ENCODE measurements at regions not wholly inside any gene's neighbourhood (a gene's known extent, or its start where the extent isn't known, plus 50 kb on each side); places are given as distances from the start of the nearest gene placed in this dataset.
"Not testable (repeated sequence)": the region's sequence is repeated elsewhere in the genome, so short reads cannot be mapped to it uniquely, and the experiment has no call there.

- H3K36me3 ChIP-seq (ENCODE audit: control insufficient read depth, low read depth, low read length): no peaks in the 10 kb centered on the region
- no peak overlapping the region for H3K27ac ChIP-seq (ENCODE audit: low read length)
- no peaks in the 10 kb centered on the region for H3K9me3 ChIP-seq (ENCODE audit: control insufficient read depth, low read depth, low read length)
- H3K9ac ChIP-seq (ENCODE audit: low read length): no peak overlapping the region
- no peaks in the 10 kb centered on the region for H3K27me3 ChIP-seq (ENCODE audit: control insufficient read depth, insufficient read depth, low read length)
- no peak overlapping the region for H3K4me3 ChIP-seq (ENCODE audit: low read length)
- H3K4me1 ChIP-seq (ENCODE audit: control insufficient read depth, low read depth, low read length): peaks cover 5% of the 10 kb centered on the region
These were observed 377.6 kb upstream of the MDGA2 start for GRCh38 chr14:48052973-48053372.

GRCh38 chr14:48035836-48036235 is 360.4 kb upstream of the MDGA2 start:
- Histone ChIP-seq H3K36me3 (ENCODE audit: control insufficient read depth, low read depth, low read length) (no peaks in the 10 kb centered on the region), H3K9me3 (ENCODE audit: control insufficient read depth, low read depth, low read length) (no peaks in the 10 kb centered on the region), H3K27ac (ENCODE audit: low read length) (no peak overlapping the region), H3K4me1 (ENCODE audit: control insufficient read depth, low read depth, low read length) (no peaks in the 10 kb centered on the region), H3K4me3 (ENCODE audit: low read length) (no peak overlapping the region), H3K27me3 (ENCODE audit: control insufficient read depth, insufficient read depth, low read length) (no peaks in the 10 kb centered on the region), H3K9ac (ENCODE audit: low read length) (no peak overlapping the region)

GRCh38 chr14:48027115-48027514 is 351.7 kb upstream of the MDGA2 start:
- Histone ChIP-seq H3K9me3 (ENCODE audit: control insufficient read depth, low read depth, low read length) (no peaks in the 10 kb centered on the region), H3K27me3 (ENCODE audit: control insufficient read depth, insufficient read depth, low read length) (no peaks in the 10 kb centered on the region), H3K9ac (ENCODE audit: low read length) (no peak overlapping the region), H3K36me3 (ENCODE audit: control insufficient read depth, low read depth, low read length) (no peaks in the 10 kb centered on the region), H3K27ac (ENCODE audit: low read length) (no peak overlapping the region), H3K4me3 (ENCODE audit: low read length) (no peak overlapping the region), H3K4me1 (ENCODE audit: control insufficient read depth, low read depth, low read length) (no peaks in the 10 kb centered on the region)

DNA sequence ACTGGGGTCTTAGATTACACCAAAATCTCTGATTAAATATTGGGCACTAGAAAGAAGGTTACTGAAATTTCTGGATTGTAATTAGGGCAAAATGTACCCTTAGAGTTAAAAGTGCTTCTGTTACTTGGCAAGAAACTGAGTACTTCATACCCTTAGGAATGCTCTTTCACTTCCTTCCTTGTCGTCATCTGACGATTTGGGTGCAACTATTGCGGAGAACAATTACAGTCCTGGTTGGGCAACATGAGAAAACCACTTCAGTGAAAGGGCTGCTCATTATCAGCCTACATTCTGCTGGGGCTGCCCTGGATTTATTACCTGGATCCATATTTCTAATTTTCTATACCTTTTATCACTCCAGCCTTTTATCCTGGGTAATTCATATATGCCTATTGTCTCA is 348.5 kb upstream of the MDGA2 start:
- no peaks in the 10 kb centered on the region for H3K9me3 ChIP-seq (ENCODE audit: control insufficient read depth, low read depth, low read length)
- H3K9ac ChIP-seq (ENCODE audit: low read length): no peak overlapping the region
- no peaks in the 10 kb centered on the region for H3K27me3 ChIP-seq (ENCODE audit: control insufficient read depth, insufficient read depth, low read length)
- no peaks in the 10 kb centered on the region for H3K36me3 ChIP-seq (ENCODE audit: control insufficient read depth, low read depth, low read length)
- no peaks in the 10 kb centered on the region for H3K4me1 ChIP-seq (ENCODE audit: control insufficient read depth, low read depth, low read length)
- no peak overlapping the region for H3K4me3 ChIP-seq (ENCODE audit: low read length)
- H3K27ac ChIP-seq (ENCODE audit: low read length): no peak overlapping the region

GRCh38 chr14:48011484-48011883 is 336.1 kb upstream of the MDGA2 start:
- H3K4me1 ChIP-seq (ENCODE audit: control insufficient read depth, low read depth, low read length); H3K27ac ChIP-seq (ENCODE audit: low read length); H3K9ac ChIP-seq (ENCODE audit: low read length); H3K9me3 ChIP-seq (ENCODE audit: control insufficient read depth, low read depth, low read length); H3K36me3 ChIP-seq (ENCODE audit: control insufficient read depth, low read depth, low read length); H3K27me3 ChIP-seq (ENCODE audit: control insufficient read depth, insufficient read depth, low read length): not testable (repeated sequence)
- H3K4me3 ChIP-seq (ENCODE audit: low read length): peak overlapping the region; percentile 31

DNA sequence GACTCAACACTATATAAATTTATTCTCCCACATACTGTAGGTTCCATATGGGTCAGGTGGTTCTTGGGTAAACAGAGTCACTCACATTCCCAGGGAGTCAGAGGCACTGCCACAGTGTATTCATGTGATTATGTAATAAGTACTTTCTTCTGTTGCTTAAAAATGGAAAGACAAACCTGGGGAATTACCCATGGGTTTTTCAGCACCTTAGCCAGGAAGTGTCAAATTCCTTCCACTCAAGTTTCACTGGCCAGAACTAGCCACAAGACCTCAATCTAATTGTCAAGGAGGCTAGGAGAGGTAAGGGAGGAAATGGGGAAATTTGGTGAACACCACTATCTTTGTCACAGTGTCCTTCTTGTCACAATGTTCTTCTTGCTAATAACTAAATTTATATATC is 333.2 kb upstream of the MDGA2 start:
- no peaks in the 10 kb centered on the region for H3K27me3 ChIP-seq (ENCODE audit: control insufficient read depth, insufficient read depth, low read length)
- H3K9ac ChIP-seq (ENCODE audit: low read length): no peak overlapping the region
- H3K4me1 ChIP-seq (ENCODE audit: control insufficient read depth, low read depth, low read length): peaks cover 8% of the 10 kb centered on the region
- no peaks in the 10 kb centered on the region for H3K36me3 ChIP-seq (ENCODE audit: control insufficient read depth, low read depth, low read length)
- H3K4me3 ChIP-seq (ENCODE audit: low read length): no peak overlapping the region
- H3K9me3 ChIP-seq (ENCODE audit: control insufficient read depth, low read depth, low read length): no peaks in the 10 kb centered on the region
- no peak overlapping the region for H3K27ac ChIP-seq (ENCODE audit: low read length)

- Histone ChIP-seq H3K9ac (ENCODE audit: low read length) (no peak overlapping the region), H3K36me3 (ENCODE audit: control insufficient read depth, low read depth, low read length) (no peaks in the 10 kb centered on the region), H3K4me1 (ENCODE audit: control insufficient read depth, low read depth, low read length) (no peaks in the 10 kb centered on the region), H3K9me3 (ENCODE audit: control insufficient read depth, low read depth, low read length) (no peaks in the 10 kb centered on the region), H3K27me3 (ENCODE audit: control insufficient read depth, insufficient read depth, low read length) (no peaks in the 10 kb centered on the region), H3K27ac (ENCODE audit: low read length) (no peak overlapping the region), H3K4me3 (ENCODE audit: low read length) (no peak overlapping the region)
These were observed 330.6 kb upstream of the MDGA2 start for GRCh38 chr14:48005986-48006385.

GRCh38 chr14:47993883-47994282 is 318.5 kb upstream of the MDGA2 start:
- Histone ChIP-seq H3K9me3 (ENCODE audit: control insufficient read depth, low read depth, low read length) (no peaks in the 10 kb centered on the region), H3K4me1 (ENCODE audit: control insufficient read depth, low read depth, low read length) (no peaks in the 10 kb centered on the region), H3K36me3 (ENCODE audit: control insufficient read depth, low read depth, low read length) (no peaks in the 10 kb centered on the region), H3K4me3 (ENCODE audit: low read length) (no peak overlapping the region), H3K9ac (ENCODE audit: low read length) (no peak overlapping the region), H3K27me3 (ENCODE audit: control insufficient read depth, insufficient read depth, low read length) (no peaks in the 10 kb centered on the region), H3K27ac (ENCODE audit: low read length) (no peak overlapping the region)

DNA sequence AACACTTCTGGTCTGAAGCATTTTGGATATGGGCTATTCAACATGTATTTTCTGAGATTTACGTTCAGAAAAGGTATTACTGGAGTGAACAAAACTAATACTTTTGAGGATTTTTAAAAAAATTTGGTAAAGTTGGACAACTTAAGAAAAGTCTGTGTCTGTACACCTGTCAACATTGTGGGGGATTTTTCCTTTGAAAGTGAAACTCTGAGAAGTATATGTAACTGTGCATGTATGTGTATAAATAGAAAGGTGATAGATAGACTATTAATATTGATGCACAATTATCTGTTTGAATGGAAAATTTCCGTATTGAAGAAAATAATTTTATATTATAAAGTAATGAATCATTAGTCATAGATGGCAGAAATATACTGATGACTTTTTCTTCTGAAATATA is 312.8 kb upstream of the MDGA2 start:
- H3K4me3 ChIP-seq (ENCODE audit: low read length): no peak overlapping the region
- no peak overlapping the region for H3K27ac ChIP-seq (ENCODE audit: low read length)
- H3K36me3 ChIP-seq (ENCODE audit: control insufficient read depth, low read depth, low read length): no peaks in the 10 kb centered on the region
- no peaks in the 10 kb centered on the region for H3K4me1 ChIP-seq (ENCODE audit: control insufficient read depth, low read depth, low read length)
- no peak overlapping the region for H3K9ac ChIP-seq (ENCODE audit: low read length)
- no peaks in the 10 kb centered on the region for H3K27me3 ChIP-seq (ENCODE audit: control insufficient read depth, insufficient read depth, low read length)
- H3K9me3 ChIP-seq (ENCODE audit: control insufficient read depth, low read depth, low read length): no peaks in the 10 kb centered on the region

GRCh38 chr14:47978871-47979270 is 303.5 kb upstream of the MDGA2 start:
- Histone ChIP-seq H3K9ac (ENCODE audit: low read length) (no peak overlapping the region), H3K4me1 (ENCODE audit: control insufficient read depth, low read depth, low read length) (peaks cover 12% of the 10 kb centered on the region), H3K27me3 (ENCODE audit: control insufficient read depth, insufficient read depth, low read length) (no peaks in the 10 kb centered on the region), H3K9me3 (ENCODE audit: control insufficient read depth, low read depth, low read length) (no peaks in the 10 kb centered on the region), H3K4me3 (ENCODE audit: low read length) (no peak overlapping the region), H3K27ac (ENCODE audit: low read length) (no peak overlapping the region), H3K36me3 (ENCODE audit: control insufficient read depth, low read depth, low read length) (no peaks in the 10 kb centered on the region)

- Histone ChIP-seq H3K27me3 (ENCODE audit: control insufficient read depth, insufficient read depth, low read length) (no peaks in the 10 kb centered on the region), H3K9ac (ENCODE audit: low read length) (no peak overlapping the region), H3K4me1 (ENCODE audit: control insufficient read depth, low read depth, low read length) (peaks cover 12% of the 10 kb centered on the region), H3K9me3 (ENCODE audit: control insufficient read depth, low read depth, low read length) (no peaks in the 10 kb centered on the region), H3K4me3 (ENCODE audit: low read length) (no peak overlapping the region), H3K36me3 (ENCODE audit: control insufficient read depth, low read depth, low read length) (no peaks in the 10 kb centered on the region), H3K27ac (ENCODE audit: low read length) (no peak overlapping the region)
These were observed 300.7 kb upstream of the MDGA2 start for GRCh38 chr14:47976139-47976538.

DNA sequence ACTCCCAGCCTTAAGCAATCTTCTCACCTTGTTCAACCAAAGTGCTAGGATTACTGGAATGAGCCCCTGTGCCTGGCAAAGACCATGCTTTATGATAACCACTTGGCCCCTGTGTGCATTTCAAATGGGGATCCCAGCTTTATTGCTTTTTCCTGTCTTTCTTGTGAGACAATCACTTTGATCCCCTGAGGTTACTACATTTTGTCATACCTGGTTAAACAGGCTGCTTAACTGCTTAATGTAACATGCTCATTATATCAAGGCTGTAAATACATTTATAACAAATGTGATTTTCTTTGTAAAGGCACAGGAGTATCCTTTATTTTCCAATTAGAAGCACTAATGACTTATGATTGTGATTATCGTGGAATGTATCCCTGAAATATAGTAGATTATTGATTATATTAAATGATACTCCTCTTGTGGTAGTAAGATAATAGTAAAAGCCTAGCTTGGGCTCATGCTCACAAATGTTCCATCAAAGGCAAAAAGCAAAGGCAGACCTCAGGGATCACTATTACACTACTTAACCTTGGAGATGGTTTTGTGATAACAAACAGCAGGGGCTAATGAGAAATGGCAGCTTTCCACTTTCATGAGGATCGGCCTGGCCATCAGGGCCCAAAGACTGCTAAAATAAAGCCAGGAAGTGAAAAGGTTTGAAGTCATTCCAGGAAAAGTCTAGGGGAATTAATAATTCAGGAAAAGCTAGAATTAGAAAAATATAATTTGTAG is 290.8 kb upstream of the MDGA2 start:
- Histone ChIP-seq H3K27ac (ENCODE audit: low read length) (no peak overlapping the region), H3K4me1 (ENCODE audit: control insufficient read depth, low read depth, low read length) (peaks cover 3% of the 10 kb centered on the region), H3K9me3 (ENCODE audit: control insufficient read depth, low read depth, low read length) (no peaks in the 10 kb centered on the region), H3K36me3 (ENCODE audit: control insufficient read depth, low read depth, low read length) (no peaks in the 10 kb centered on the region), H3K27me3 (ENCODE audit: control insufficient read depth, insufficient read depth, low read length) (no peaks in the 10 kb centered on the region), H3K4me3 (ENCODE audit: low read length) (no peak overlapping the region), H3K9ac (ENCODE audit: low read length) (no peak overlapping the region)
